ENCODE measurements at regions not wholly inside any gene's neighbourhood (a gene's known extent, or its start where the extent isn't known, plus 50 kb on each side); places are given as distances from the start of the nearest gene placed in this dataset.
A peak's percentile ranks its signal among the peaks of the same experiment; 100 is the strongest.
"Not testable (repeated sequence)": the region's sequence is repeated elsewhere in the genome, so short reads cannot be mapped to it uniquely, and the experiment has no call there.

DNA sequence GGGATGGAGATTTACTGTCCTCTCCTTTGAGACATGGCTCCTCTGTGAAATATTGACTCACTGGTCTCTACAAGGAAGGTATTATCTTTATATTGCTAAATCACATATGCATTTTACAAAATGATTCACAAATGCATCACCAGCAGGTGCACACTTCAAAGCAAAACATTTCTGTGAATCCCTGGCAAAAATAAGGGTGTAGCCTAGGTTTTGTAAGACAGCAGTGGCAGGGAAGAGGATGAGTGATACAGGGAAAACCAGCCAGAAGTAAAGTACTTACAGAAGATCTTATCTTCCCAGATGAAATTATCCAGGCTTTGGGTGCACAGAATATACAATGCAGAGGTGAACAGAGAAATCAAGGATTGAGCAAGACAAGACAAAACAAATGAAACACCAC, 1094.6 kb downstream of the GATA3 start:
- Histone ChIP-seq H3K4me1 (no peaks in the 10 kb centered on the region), H3K9me3 (no peaks in the 10 kb centered on the region), H3K4me3 (no peak overlapping the region), H3K27ac (no peak overlapping the region), H3K27me3 (no peaks in the 10 kb centered on the region), H3K36me3 (no peaks in the 10 kb centered on the region)
- TF ChIP-seq, protein P1, sequence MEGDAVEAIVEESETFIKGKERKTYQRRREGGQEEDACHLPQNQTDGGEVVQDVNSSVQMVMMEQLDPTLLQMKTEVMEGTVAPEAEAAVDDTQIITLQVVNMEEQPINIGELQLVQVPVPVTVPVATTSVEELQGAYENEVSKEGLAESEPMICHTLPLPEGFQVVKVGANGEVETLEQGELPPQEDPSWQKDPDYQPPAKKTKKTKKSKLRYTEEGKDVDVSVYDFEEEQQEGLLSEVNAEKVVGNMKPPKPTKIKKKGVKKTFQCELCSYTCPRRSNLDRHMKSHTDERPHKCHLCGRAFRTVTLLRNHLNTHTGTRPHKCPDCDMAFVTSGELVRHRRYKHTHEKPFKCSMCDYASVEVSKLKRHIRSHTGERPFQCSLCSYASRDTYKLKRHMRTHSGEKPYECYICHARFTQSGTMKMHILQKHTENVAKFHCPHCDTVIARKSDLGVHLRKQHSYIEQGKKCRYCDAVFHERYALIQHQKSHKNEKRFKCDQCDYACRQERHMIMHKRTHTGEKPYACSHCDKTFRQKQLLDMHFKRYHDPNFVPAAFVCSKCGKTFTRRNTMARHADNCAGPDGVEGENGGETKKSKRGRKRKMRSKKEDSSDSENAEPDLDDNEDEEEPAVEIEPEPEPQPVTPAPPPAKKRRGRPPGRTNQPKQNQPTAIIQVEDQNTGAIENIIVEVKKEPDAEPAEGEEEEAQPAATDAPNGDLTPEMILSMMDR (IDR thresholded peaks at IDR 0.05), result no peak
- peak in 1 of 2 donors; percentile 33 for TF ChIP-seq POLR2AphosphoS5 (IDR thresholded peaks at IDR 0.05; ENCODE audit: insufficient read depth in 1 of 2, low read depth in 1 of 2)
- DNase-seq (ENCODE audit: extremely low spot score in 2 of 2), result no peak
- intact Hi-C loops (cut with DNase I), result no loop called here

DNA sequence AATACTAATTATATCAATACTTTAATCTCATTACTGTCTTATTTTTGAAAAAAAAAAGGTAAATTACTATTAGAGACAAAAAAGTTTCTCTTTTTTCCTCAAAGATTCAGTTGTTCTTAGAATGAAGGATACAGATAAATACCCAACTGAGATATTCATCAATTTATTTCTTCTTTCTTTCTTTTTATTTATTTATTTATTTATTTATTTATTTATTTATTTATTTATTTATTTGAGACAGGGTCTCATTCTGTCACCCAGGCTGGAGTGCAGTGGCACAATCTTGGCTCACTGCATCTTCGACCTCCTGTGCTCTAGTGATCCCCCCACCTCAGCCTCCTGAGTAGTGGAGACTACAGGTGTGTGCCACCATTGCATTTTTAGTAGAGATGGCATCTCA, 1098.6 kb downstream of the GATA3 start:
- H3K36me3 ChIP-seq; H3K4me3 ChIP-seq; H3K27ac ChIP-seq; H3K9me3 ChIP-seq; DNase-seq (ENCODE audit: extremely low spot score in 2 of 2); H3K4me1 ChIP-seq; intact Hi-C loops (cut with DNase I); H3K27me3 ChIP-seq: not testable (repeated sequence)

GRCh38 chr10:9157656-9158055, 1103.2 kb downstream of the GATA3 start:
- no peak overlapping the region for H3K27ac ChIP-seq
- H3K27me3 ChIP-seq, result no peaks in the 10 kb centered on the region
- no peaks in the 10 kb centered on the region for H3K4me1 ChIP-seq
- H3K4me3 ChIP-seq, result no peak overlapping the region
- H3K9me3 ChIP-seq, result peaks cover 3% of the 10 kb centered on the region
- no peaks in the 10 kb centered on the region for H3K36me3 ChIP-seq
- TF ChIP-seq POLR2A (IDR thresholded peaks at IDR 0.05) (no peak), POLR2AphosphoS5 (IDR thresholded peaks at IDR 0.05; ENCODE audit: insufficient read depth in 1 of 2, low read depth in 1 of 2) (no peak)
- TF ChIP-seq, protein P1 (IDR thresholded peaks at IDR 0.05), result no peak
- intact Hi-C loops (cut with DNase I), result no loop called here
- no peak for DNase-seq (ENCODE audit: extremely low spot score in 2 of 2)

DNA sequence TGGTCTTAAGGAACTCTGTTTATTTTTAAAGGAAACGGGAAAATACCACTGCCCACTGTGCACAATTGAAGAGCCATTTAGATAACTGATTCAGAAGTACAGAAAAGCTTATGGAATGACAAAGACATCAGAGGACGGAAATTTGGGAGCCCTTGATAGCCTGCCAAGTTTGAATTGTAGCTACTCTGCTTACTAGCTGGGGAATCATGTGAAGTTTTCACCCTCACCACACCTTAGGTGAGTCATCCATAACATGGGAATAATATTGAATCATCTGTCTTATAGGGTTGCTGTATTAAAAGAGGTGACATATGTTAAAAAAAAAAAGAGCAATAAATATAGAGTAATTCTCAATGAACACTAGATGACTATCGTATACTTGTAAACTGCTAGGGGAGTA, 1104.2 kb downstream of the GATA3 start:
- no peak overlapping the region for H3K27ac ChIP-seq
- H3K4me1 ChIP-seq, result no peaks in the 10 kb centered on the region
- H3K36me3 ChIP-seq, result no peaks in the 10 kb centered on the region
- peaks cover 3% of the 10 kb centered on the region for H3K9me3 ChIP-seq
- H3K27me3 ChIP-seq, result no peaks in the 10 kb centered on the region
- H3K4me3 ChIP-seq, result no peak overlapping the region
- DNase-seq (ENCODE audit: extremely low spot score in 2 of 2), result no peak
- TF ChIP-seq, protein P1 (IDR thresholded peaks at IDR 0.05), result no peak
- TF ChIP-seq POLR2AphosphoS5 (IDR thresholded peaks at IDR 0.05; ENCODE audit: insufficient read depth in 1 of 2, low read depth in 1 of 2) (peak in 1 of 2 donors; percentile 47), POLR2A (IDR thresholded peaks at IDR 0.05) (no peak)
- intact Hi-C loops (cut with DNase I), result no loop called here

GRCh38 chr10:9160275-9160674, 1105.8 kb downstream of the GATA3 start:
- no peaks in the 10 kb centered on the region for H3K27me3 ChIP-seq
- DNase-seq (ENCODE audit: extremely low spot score in 2 of 2), result no peak
- H3K4me1 ChIP-seq, result no peaks in the 10 kb centered on the region
- TF ChIP-seq, protein P1 (IDR thresholded peaks at IDR 0.05), result no peak
- TF ChIP-seq POLR2A (IDR thresholded peaks at IDR 0.05) (no peak), POLR2AphosphoS5 (IDR thresholded peaks at IDR 0.05; ENCODE audit: insufficient read depth in 1 of 2, low read depth in 1 of 2) (no peak)
- no peak overlapping the region for H3K4me3 ChIP-seq
- H3K9me3 ChIP-seq, result peaks cover 3% of the 10 kb centered on the region
- intact Hi-C loops (cut with DNase I), result no loop called here
- no peak overlapping the region for H3K27ac ChIP-seq
- no peaks in the 10 kb centered on the region for H3K36me3 ChIP-seq

GRCh38 chr10:9163699-9164098, 1109.2 kb downstream of the GATA3 start:
- Histone ChIP-seq H3K27me3 (no peaks in the 10 kb centered on the region), H3K4me3 (no peak overlapping the region), H3K27ac (no peak overlapping the region), H3K36me3 (no peaks in the 10 kb centered on the region), H3K9me3 (peaks cover 3% of the 10 kb centered on the region), H3K4me1 (no peaks in the 10 kb centered on the region)
- intact Hi-C loops (cut with DNase I), result no loop called here
- no peak for TF ChIP-seq POLR2A (IDR thresholded peaks at IDR 0.05)
- TF ChIP-seq, protein P1 (IDR thresholded peaks at IDR 0.05), result no peak
- TF ChIP-seq POLR2AphosphoS5 (IDR thresholded peaks at IDR 0.05; ENCODE audit: insufficient read depth in 1 of 2, low read depth in 1 of 2), result no peak
- no peak for DNase-seq (ENCODE audit: extremely low spot score in 2 of 2)
